GM18499 (cell line): ENCODE measurements at regions not wholly inside any gene's neighbourhood (a gene's known extent, or its start where the extent isn't known, plus 50 kb on each side); places are given as distances from the start of the nearest gene placed in this dataset.

ENCODE experiments used
- ATAC-seq: cut with Tn5 transposase; IDR thresholded peaks from one replicate; pipeline ENCODE4 v1.9.1; 2021; ENCODE audit warnings: moderate number of reproducible peaks; ENCODE audit not compliant: insufficient read depth, unreplicated experiment

- no peak for ATAC-seq
These were observed 117.0 kb upstream of the MAF start for GRCh38 chr16:79717333-79718137.

- no peak for ATAC-seq
These were observed 116.3 kb upstream of the MAF start for GRCh38 chr16:79716645-79717332.

GRCh38 chr16:79715061-79715460, 114.5 kb upstream of the MAF start:
- no peak for ATAC-seq

- ATAC-seq, result no peak
These were observed 113.9 kb upstream of the MAF start for GRCh38 chr16:79714440-79714839.

- ATAC-seq, result no peak
These were observed 113.2 kb upstream of the MAF start for GRCh38 chr16:79713609-79714309.

- ATAC-seq, result no peak
These were observed 111.7 kb upstream of the MAF start for GRCh38 chr16:79712276-79712675.

GRCh38 chr16:79707876-79708275, 107.3 kb upstream of the MAF start:
- no peak for ATAC-seq

GRCh38 chr16:79703066-79703465, 102.5 kb upstream of the MAF start:
- no peak for ATAC-seq

GRCh38 chr16:79698341-79698753, 97.8 kb upstream of the MAF start:
- no peak for ATAC-seq

GRCh38 chr16:79697562-79698112, 97.1 kb upstream of the MAF start:
- ATAC-seq, result no peak

GRCh38 chr16:79691007-79691406, 90.5 kb upstream of the MAF start:
- ATAC-seq, result no peak

- no peak for ATAC-seq
These were observed 89.6 kb upstream of the MAF start for GRCh38 chr16:79690159-79690558.

- ATAC-seq, result no peak
These were observed 87.0 kb upstream of the MAF start for GRCh38 chr16:79687249-79688130.

GRCh38 chr16:79685871-79686270, 85.3 kb upstream of the MAF start:
- no peak for ATAC-seq

GRCh38 chr16:79679334-79679733, 78.8 kb upstream of the MAF start:
- no peak for ATAC-seq

- no peak for ATAC-seq
These were observed 77.4 kb upstream of the MAF start for GRCh38 chr16:79677799-79678530.

GRCh38 chr16:79673635-79674034, 73.1 kb upstream of the MAF start:
- no peak for ATAC-seq

GRCh38 chr16:79672524-79672923, 72.0 kb upstream of the MAF start:
- no peak for ATAC-seq

GRCh38 chr16:79668502-79668901, 68.0 kb upstream of the MAF start:
- no peak for ATAC-seq
